Pancreas (tissue), 10 donors: ENCODE measurements at regions not wholly inside any gene's neighbourhood (a gene's known extent, or its start where the extent isn't known, plus 50 kb on each side); places are given as distances from the start of the nearest gene placed in this dataset.
A peak's percentile ranks its signal among the peaks of the same experiment; 100 is the strongest.

Experiments
- ATAC-seq, 4 donors: fragments of 200-7000 bp; cut with Tn5 transposase; one replicate each; pipeline versions ENCODE4 v1.8.0 to v1.9.1; 2020; ENCODE audit warnings: mild to moderate bottlenecking in 4 of 4, moderate library complexity in 4 of 4
- DNase-seq, 6 donors: peaks; one replicate each; pipeline ENCODE4 v3.0.0-alpha.2; 2020
- FAIRE-seq: peaks from 2 replicates; lab custom pipeline; 2012; peaks lifted over from hg19 to GRCh38; lab: Jason Lieb, UNC
- H3K27ac ChIP-seq, 4 donors: fragments of 200-600 bp; sonication (generic); 1 replicate in 3 of 4; 2 replicates in 1 of 4; pipeline versions ENCODE4 v1.5.0 to v1.8.0; 2020
- H3K27me3 ChIP-seq, 4 donors: fragments of 200-600 bp; one replicate each; pipeline ENCODE4 v1.8.0; 2021
- H3K36me3 ChIP-seq, 3 donors: fragments of 200-600 bp; sonication (generic) in 1 of 3; one replicate each; pipeline versions ENCODE4 v1.5.0 to v1.8.0; 2020 to 2021
- H3K4me1 ChIP-seq, 3 donors: fragments of 200-600 bp; one replicate each; pipeline ENCODE4 v1.8.0; 2021
- H3K4me3 ChIP-seq, 4 donors: fragments of 200-600 bp; sonication (generic) in 2 of 4; one replicate each; pipeline versions ENCODE4 v1.5.0 to v1.8.0; 2020 to 2021
- H3K9me3 ChIP-seq, 4 donors: fragments of 200-600 bp; one replicate each; pipeline ENCODE4 v1.8.0; 2021
- WGBS, 2 donors: extraction: QIAGEN DNeasy Blood & Tissue Kit; methylation state at CpG; one replicate each; pipeline ENCODE4 v1.1.7; 2013; 5-methylcytosine and 5-hydroxymethylcytosine counted together
- intact Hi-C, 3 donors: fragments of 100-400 bp; cut with DNase I; formaldehyde crosslinking; loops; one replicate each; pipeline versions ENCODE4 v1.11.1 to v1.14.2; 2022
- TF ChIP-seq, protein P1 (sequence below), 4 donors: fragments of 200-600 bp; sonication (generic) in 3 of 4; IDR thresholded peaks; one replicate each; pipeline versions ENCODE4 v1.5.0 to v1.8.0; 2021; ENCODE audit warnings: antibody characterized with exemption in 4 of 4
- donor health status: healthy with polysubstance abuse.
- donor health status: DM: no; HTN: no; CAD: no; lungs with moderate emphysema.
- donor health status: DM: no; HTN: no; CAD: no.
- donor health status: control.
- donor health status: control.
- donor health status: Bipolar disorder and iron deficiency.
- donor health status: DM: yes; HTN: yes; CAD: no.
- donor health status: DM: no; HTN: no; CAD: no.
- donor health status: DM: no; HTN: no; CAD: no.
- donor health status: DM: yes; HTN: yes; CAD: no.

DNA sequence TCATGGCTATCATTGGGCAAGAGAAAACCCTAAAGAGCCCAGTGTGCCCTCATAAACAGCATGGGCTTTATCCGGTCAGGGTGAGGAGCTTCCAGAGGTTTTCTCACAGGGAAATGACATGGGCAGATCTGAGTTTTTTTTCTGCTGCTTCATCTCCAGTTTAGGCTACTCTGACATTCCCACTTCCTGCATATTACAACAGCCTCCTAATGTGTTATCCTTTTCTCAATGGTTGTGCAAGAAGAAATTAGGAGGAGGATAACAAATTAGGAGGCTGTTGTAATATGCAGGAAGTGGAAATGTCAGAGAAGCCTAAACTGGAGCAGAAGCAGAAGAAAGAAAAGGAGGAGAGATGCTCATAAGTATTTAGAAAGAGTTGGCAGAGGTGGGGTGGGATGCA lies 175.6 kb downstream of the MTHFS start:
- WGBS, 2 donors: 83 to 91% methylated on average over 1 of the region's 1 CpG

DNA sequence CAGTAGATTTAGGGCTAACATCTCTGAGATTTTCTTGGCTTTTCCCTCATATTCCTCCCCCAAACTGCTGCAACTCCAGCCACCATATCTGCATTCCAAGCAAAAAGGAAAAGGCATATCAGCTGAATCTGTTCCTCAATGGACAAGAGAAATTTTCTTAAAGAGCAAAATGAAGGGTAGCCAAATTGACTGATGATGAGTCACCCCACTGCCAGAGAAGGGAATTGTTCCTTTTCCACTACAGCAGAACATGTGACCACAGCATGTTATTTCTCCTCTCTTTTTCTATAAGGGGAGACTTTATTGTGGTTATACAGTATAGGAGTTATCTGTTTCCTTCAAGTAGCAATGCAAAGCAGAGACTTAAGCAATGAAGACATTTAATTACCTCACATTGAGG lies 172.5 kb downstream of the MTHFS start:
- TF ChIP-seq, protein P1, sequence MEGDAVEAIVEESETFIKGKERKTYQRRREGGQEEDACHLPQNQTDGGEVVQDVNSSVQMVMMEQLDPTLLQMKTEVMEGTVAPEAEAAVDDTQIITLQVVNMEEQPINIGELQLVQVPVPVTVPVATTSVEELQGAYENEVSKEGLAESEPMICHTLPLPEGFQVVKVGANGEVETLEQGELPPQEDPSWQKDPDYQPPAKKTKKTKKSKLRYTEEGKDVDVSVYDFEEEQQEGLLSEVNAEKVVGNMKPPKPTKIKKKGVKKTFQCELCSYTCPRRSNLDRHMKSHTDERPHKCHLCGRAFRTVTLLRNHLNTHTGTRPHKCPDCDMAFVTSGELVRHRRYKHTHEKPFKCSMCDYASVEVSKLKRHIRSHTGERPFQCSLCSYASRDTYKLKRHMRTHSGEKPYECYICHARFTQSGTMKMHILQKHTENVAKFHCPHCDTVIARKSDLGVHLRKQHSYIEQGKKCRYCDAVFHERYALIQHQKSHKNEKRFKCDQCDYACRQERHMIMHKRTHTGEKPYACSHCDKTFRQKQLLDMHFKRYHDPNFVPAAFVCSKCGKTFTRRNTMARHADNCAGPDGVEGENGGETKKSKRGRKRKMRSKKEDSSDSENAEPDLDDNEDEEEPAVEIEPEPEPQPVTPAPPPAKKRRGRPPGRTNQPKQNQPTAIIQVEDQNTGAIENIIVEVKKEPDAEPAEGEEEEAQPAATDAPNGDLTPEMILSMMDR (IDR thresholded peaks at IDR 0.05): no peak
- H3K27ac ChIP-seq: no peak overlapping the region
- no peaks in the 10 kb centered on the region for H3K36me3 ChIP-seq
- H3K4me3 ChIP-seq: no peak overlapping the region
- intact Hi-C loops: no loop called here
- H3K27me3 ChIP-seq: no peaks in the 10 kb centered on the region
- FAIRE-seq: no peak
- H3K9me3 ChIP-seq: no peaks in the 10 kb centered on the region
- ATAC-seq: peak in 1 of 4 donors; percentile 40
- no peak for DNase-seq
- H3K4me1 ChIP-seq: no peaks in the 10 kb centered on the region

More for the DNA sequence above, 175.6 kb downstream of the MTHFS start:
- TF ChIP-seq, protein P1 (IDR thresholded peaks at IDR 0.05): no peak
- Histone ChIP-seq H3K36me3 (no peaks in the 10 kb centered on the region), H3K4me3 (no peak overlapping the region), H3K27ac (no peak overlapping the region), H3K27me3 (no peaks in the 10 kb centered on the region), H3K4me1 (no peaks in the 10 kb centered on the region), H3K9me3 (no peaks in the 10 kb centered on the region)
- DNase-seq: no peak
- no peak for ATAC-seq
- no peak for FAIRE-seq
- intact Hi-C loops: no loop called here

DNA sequence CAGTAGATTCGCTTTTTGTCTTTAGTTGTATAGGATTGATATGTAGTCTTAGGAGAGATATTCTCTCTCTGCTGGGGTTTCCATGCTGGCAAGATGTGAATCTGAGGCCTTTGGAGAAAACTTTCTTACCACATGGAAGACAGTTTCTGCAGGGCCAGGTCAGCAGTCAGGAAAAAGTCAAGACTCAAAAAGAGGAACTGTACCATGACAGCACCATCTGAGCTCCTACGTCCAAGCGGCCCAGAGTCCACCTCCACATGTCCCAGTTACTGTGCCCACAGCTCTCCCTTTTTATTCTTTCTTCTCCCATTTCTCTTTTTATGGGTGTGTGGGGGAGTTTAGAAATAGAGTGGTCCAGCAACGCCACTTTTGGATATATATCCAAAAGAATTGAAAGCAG lies 172.0 kb downstream of the MTHFS start:
- 81 to 87% methylated on average over 4 of the region's 4 CpGs for WGBS, 2 donors
- ATAC-seq (no peak), FAIRE-seq (no peak), DNase-seq (no peak)
- TF ChIP-seq, protein P1 (IDR thresholded peaks at IDR 0.05): no peak
- Histone ChIP-seq H3K36me3 (no peaks in the 10 kb centered on the region), H3K27ac (no peak overlapping the region), H3K9me3 (no peaks in the 10 kb centered on the region), H3K4me1 (no peaks in the 10 kb centered on the region), H3K27me3 (no peaks in the 10 kb centered on the region), H3K4me3 (no peak overlapping the region)
- intact Hi-C loops: no loop called here

DNA sequence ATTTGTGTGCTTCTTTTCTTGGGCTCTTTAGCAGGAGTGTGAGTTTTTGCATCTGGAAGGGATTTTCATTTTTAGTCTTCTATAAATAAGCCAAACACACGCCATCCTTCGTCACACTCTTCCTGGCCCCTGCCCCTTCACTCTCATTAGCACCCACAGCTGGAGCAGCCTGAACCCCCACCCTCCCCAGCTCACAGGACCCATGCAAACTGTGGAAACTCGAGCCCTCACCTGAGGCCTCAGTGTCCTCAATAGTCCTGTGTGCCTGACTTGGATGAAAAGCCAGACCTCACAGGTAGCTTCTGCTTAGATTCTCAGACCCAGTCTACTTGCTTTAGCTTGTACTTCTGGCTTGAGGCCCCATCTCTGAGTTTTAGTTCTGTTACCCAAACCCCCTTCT lies 167.9 kb downstream of the MTHFS start:
- Histone ChIP-seq H3K9me3 (no peaks in the 10 kb centered on the region), H3K27ac (no peak overlapping the region), H3K4me1 (no peaks in the 10 kb centered on the region), H3K36me3 (no peaks in the 10 kb centered on the region), H3K4me3 (no peak overlapping the region), H3K27me3 (no peaks in the 10 kb centered on the region)
- WGBS, 2 donors: 70 to 76% methylated on average over 3 of the region's 3 CpGs
- intact Hi-C loops: no loop called here
- TF ChIP-seq, protein P1 (IDR thresholded peaks at IDR 0.05): no peak
- ATAC-seq (no peak), FAIRE-seq (no peak), DNase-seq (no peak)

DNA sequence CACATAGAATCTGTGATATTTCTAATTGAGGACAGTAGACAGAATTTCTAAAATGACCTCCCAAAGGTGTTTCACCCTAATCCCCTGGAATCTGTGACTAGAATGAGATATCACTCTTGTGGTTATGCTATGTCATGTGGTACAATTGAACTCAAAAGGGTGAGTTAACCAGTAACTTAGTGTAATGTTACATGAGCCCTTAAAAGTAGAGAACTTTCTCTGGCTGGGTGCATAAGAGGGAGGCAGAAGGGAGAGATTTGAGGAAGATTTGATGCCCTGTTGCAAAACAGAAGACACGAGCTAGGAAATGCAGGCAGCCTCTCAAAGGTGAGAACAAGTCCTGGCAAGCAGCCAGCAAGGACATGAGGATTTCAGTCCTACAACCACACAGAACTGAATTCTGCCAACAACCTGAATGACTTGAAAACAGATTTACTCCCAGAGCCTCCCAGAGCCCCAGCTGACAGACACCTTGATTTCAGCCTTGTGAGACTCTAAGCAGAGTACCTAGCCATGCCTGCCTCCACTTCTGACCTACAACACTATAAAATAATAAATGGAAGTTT lies 160.3 kb downstream of the MTHFS start:
- no peaks in the 10 kb centered on the region for H3K4me1 ChIP-seq
- H3K27me3 ChIP-seq: no peaks in the 10 kb centered on the region
- H3K9me3 ChIP-seq: no peaks in the 10 kb centered on the region
- intact Hi-C loops: no loop called here
- DNase-seq: no peak
- no peak overlapping the region for H3K27ac ChIP-seq
- 44% methylated on average over 1 of the region's 1 CpG for WGBS, 2 donors
- ATAC-seq: no peak
- TF ChIP-seq, protein P1 (IDR thresholded peaks at IDR 0.05): no peak
- no peak for FAIRE-seq
- H3K4me3 ChIP-seq: no peak overlapping the region
- no peaks in the 10 kb centered on the region for H3K36me3 ChIP-seq
